Parathyroid adenoma (tissue), 2 donors: ENCODE measurements at regions not wholly inside any gene's neighbourhood (a gene's known extent, or its start where the extent isn't known, plus 50 kb on each side); places are given as distances from the start of the nearest gene placed in this dataset.

Experiments
- H2AFZ ChIP-seq: fragments of 300-600 bp; sonication (generic); one replicate; pipeline ENCODE4 v1.7.0; 2017; ENCODE audit warnings: antibody characterized with exemption, mild to moderate bottlenecking
- H3K27ac ChIP-seq: fragments of 300-600 bp; sonication (generic); one replicate; pipeline ENCODE4 v1.7.0; 2017
- H3K27me3 ChIP-seq: fragments of 300-600 bp; sonication (generic); one replicate; pipeline ENCODE4 v1.7.0; 2017; ENCODE audit warnings: low read length; ENCODE audit not compliant: control insufficient read depth, insufficient read depth
- H3K36me3 ChIP-seq: fragments of 300-600 bp; sonication (generic); one replicate; pipeline ENCODE4 v1.7.0; 2017; ENCODE audit warnings: low read length; ENCODE audit not compliant: control insufficient read depth, insufficient read depth
- H3K4me1 ChIP-seq: fragments of 300-600 bp; sonication (generic); one replicate; pipeline ENCODE4 v1.7.0; 2017; ENCODE audit warnings: control low read depth
- H3K4me2 ChIP-seq: fragments of 300-600 bp; sonication (generic); one replicate; pipeline ENCODE4 v1.7.0; 2017; ENCODE audit warnings: low read length
- H3K4me3 ChIP-seq: fragments of 300-600 bp; sonication (generic); one replicate; pipeline ENCODE4 v1.7.0; 2017; ENCODE audit warnings: low read depth, low read length
- H3K79me2 ChIP-seq: fragments of 300-600 bp; sonication (generic); one replicate; pipeline ENCODE4 v1.7.0; 2017; ENCODE audit warnings: control low read depth
- H3K9ac ChIP-seq: fragments of 300-600 bp; sonication (generic); one replicate; pipeline ENCODE4 v1.7.0; 2017; ENCODE audit warnings: mild to moderate bottlenecking
- H3K9me3 ChIP-seq: fragments of 300-600 bp; sonication (generic); one replicate; pipeline ENCODE4 v1.7.0; 2017; ENCODE audit warnings: low read length; ENCODE audit not compliant: control insufficient read depth
- TF ChIP-seq, protein P1 (sequence below): fragments of 300-600 bp; sonication (generic); IDR thresholded peaks from one replicate; pipeline ENCODE4 v1.7.0; 2017; ENCODE audit warnings: antibody characterized with exemption, mild to moderate bottlenecking
- donor health status: primary hyperparathyroidism.

DNA sequence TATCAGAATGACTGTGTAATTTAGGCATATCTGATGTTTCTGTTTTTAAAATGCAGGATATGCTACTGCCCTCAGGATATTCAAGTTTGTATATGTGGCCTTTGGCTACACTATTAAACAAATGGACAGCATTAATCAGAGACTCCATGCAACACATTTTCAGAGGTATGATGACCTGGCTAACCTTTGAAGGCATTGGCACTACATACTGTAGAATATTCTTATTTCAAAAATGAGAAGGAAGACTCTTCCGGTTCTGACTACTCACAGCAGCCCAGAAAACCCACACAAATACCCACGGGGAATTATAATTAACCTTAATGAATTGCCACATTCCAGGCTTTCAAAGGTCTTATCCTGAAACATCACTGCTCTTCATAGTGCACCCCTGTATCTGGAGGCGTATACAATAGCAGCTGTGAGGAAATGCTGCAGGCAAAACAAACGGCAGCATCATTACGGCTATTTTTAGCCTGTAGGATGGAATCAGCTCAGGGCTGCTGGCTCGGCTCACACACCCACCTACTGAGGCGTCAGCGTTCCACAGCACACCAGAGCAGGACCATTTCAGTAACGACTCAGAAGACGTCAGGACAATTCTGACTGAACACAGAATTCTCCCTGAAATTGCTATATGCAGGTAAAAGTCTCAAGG lies 648.5 kb downstream of the RPS29 start:
- TF ChIP-seq, protein P1, sequence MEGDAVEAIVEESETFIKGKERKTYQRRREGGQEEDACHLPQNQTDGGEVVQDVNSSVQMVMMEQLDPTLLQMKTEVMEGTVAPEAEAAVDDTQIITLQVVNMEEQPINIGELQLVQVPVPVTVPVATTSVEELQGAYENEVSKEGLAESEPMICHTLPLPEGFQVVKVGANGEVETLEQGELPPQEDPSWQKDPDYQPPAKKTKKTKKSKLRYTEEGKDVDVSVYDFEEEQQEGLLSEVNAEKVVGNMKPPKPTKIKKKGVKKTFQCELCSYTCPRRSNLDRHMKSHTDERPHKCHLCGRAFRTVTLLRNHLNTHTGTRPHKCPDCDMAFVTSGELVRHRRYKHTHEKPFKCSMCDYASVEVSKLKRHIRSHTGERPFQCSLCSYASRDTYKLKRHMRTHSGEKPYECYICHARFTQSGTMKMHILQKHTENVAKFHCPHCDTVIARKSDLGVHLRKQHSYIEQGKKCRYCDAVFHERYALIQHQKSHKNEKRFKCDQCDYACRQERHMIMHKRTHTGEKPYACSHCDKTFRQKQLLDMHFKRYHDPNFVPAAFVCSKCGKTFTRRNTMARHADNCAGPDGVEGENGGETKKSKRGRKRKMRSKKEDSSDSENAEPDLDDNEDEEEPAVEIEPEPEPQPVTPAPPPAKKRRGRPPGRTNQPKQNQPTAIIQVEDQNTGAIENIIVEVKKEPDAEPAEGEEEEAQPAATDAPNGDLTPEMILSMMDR = no peak
- Histone ChIP-seq H3K9ac (no peak overlapping the region), H3K27me3 (no peaks in the 10 kb centered on the region), H3K4me3 (no peak overlapping the region), H3K4me2 (no peak overlapping the region), H3K79me2 (no peaks in the 10 kb centered on the region), H3K27ac (no peak overlapping the region), H3K9me3 (no peaks in the 10 kb centered on the region), H2AFZ (no peak overlapping the region), H3K4me1 (no peaks in the 10 kb centered on the region), H3K36me3 (no peaks in the 10 kb centered on the region)

DNA sequence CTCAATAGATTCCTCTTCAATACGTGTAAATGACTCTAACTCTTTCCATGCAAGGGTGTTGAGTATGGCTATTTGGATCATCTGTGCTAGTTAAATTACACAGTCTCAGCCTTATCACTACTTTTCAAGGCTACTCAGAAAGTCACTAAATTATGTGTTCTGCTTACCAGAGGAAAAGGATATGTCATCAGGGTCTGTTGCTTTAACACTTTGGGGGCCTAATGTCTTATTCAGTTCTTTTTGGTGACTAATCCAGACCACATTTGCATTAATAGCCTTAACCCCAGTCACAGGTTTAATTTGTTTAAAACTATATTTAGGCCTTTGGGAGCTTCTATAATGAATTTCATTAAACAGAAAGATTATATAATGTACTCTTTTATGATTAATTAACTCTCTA lies 649.3 kb downstream of the RPS29 start:
- Histone ChIP-seq H2AFZ (no peak overlapping the region), H3K27me3 (no peaks in the 10 kb centered on the region), H3K27ac (no peak overlapping the region), H3K9me3 (no peaks in the 10 kb centered on the region), H3K36me3 (no peaks in the 10 kb centered on the region), H3K9ac (no peak overlapping the region), H3K4me1 (no peaks in the 10 kb centered on the region), H3K79me2 (no peaks in the 10 kb centered on the region), H3K4me3 (no peak overlapping the region), H3K4me2 (no peak overlapping the region)
- TF ChIP-seq, protein P1 = no peak

DNA sequence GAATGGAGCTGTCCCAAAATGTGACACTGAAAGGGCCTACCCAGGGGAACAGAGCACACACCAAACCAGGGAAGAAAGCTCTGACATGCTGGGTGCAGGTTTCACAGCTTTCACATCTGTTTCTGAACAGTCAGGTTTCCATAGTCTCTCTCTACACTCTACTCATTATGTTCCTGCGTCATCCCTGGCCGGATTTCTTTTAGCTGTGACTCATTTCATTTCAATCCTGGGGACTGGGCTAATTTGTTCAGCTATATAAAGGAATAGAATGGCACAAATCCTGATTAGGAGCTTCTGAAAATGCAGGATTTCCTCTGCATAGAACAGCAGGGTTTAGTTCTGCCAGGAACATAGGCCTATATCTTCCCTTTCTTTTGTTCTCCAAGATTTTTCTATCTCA lies 649.8 kb downstream of the RPS29 start:
- no peak overlapping the region for H2AFZ ChIP-seq
- H3K4me1 ChIP-seq = no peaks in the 10 kb centered on the region
- H3K79me2 ChIP-seq = no peaks in the 10 kb centered on the region
- no peaks in the 10 kb centered on the region for H3K36me3 ChIP-seq
- H3K9me3 ChIP-seq = no peaks in the 10 kb centered on the region
- no peak overlapping the region for H3K27ac ChIP-seq
- TF ChIP-seq, protein P1 = no peak
- no peak overlapping the region for H3K4me3 ChIP-seq
- H3K9ac ChIP-seq = no peak overlapping the region
- H3K27me3 ChIP-seq = no peaks in the 10 kb centered on the region
- no peak overlapping the region for H3K4me2 ChIP-seq

DNA sequence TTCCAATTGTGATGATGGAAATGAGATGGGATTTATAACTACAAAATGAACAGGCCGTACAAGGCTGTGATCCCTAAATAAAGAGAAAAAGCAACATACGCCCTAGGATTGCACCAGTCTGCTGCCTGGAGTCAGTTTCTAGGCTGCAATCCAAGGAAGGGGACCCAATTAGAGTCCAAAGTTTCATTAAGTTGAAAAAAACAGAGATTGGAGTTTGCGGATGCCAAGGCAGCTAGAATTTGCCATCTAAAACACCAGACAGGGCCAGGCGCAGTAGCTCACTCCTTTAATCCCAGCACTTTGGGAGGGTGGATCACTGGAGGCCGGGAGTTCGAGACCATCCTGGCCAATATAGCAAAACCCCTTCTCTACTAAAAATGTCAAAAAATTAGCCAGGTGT lies 661.0 kb downstream of the RPS29 start:
- Histone ChIP-seq H3K4me2 (no peak overlapping the region), H3K9me3 (no peaks in the 10 kb centered on the region), H2AFZ (no peak overlapping the region), H3K36me3 (no peaks in the 10 kb centered on the region), H3K27me3 (no peaks in the 10 kb centered on the region), H3K4me3 (no peak overlapping the region), H3K79me2 (no peaks in the 10 kb centered on the region), H3K4me1 (no peaks in the 10 kb centered on the region), H3K27ac (no peak overlapping the region), H3K9ac (no peak overlapping the region)
- TF ChIP-seq, protein P1 = no peak

DNA sequence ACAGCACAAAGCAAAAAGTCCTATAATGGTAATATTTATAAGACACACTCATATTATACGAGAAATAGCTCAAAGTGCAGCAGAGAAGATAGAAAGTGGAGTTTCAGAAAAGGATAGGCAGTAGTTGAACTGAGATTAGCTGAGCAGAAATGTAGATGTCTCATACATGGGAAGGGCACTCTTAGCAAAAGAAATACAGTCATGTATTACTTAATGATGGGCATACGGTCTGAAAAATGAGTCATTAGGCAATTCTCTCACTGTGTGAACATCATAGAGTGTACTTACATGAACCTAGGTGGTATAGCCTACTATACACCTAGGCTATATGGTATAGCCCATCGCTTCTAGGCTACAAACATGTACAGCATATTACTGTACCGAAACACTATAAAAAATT lies 671.3 kb downstream of the RPS29 start:
- Histone ChIP-seq H2AFZ (no peak overlapping the region), H3K4me1 (no peaks in the 10 kb centered on the region), H3K4me2 (no peak overlapping the region), H3K36me3 (no peaks in the 10 kb centered on the region), H3K79me2 (no peaks in the 10 kb centered on the region), H3K9ac (no peak overlapping the region), H3K27ac (no peak overlapping the region), H3K9me3 (no peaks in the 10 kb centered on the region), H3K27me3 (no peaks in the 10 kb centered on the region), H3K4me3 (no peak overlapping the region)
- TF ChIP-seq, protein P1 = no peak
